ENCODE measurements at regions not wholly inside any gene's neighbourhood (a gene's known extent, or its start where the extent isn't known, plus 50 kb on each side); places are given as distances from the start of the nearest gene placed in this dataset.

- TF ChIP-seq CTCF (IDR thresholded peaks at IDR 0.05) (no peak), POLR2A (IDR thresholded peaks at IDR 0.05) (no peak)
These were observed 202.1 kb upstream of the KLF4 start for GRCh38 chr9:107691664-107692063.

Data from adrenal gland (tissue), 5 donors.